Vagina (tissue), 2 donors: ENCODE measurements at regions not wholly inside any gene's neighbourhood (a gene's known extent, or its start where the extent isn't known, plus 50 kb on each side); places are given as distances from the start of the nearest gene placed in this dataset.

Experiments
- DNase-seq, 2 donors: peaks; one replicate each; pipeline ENCODE4 v3.0.0-alpha.2; 2017; ENCODE audit errors: extremely low spot score in 2 of 2
- H3K27ac ChIP-seq: fragments of 200-600 bp; sonication (generic); one replicate; pipeline ENCODE4 v1.5.1; 2019
- H3K27me3 ChIP-seq: fragments of 200-600 bp; sonication (generic); one replicate; pipeline ENCODE4 v1.5.1; 2019
- H3K36me3 ChIP-seq, 2 donors: fragments of 200-600 bp; sonication (generic); one replicate each; pipeline ENCODE4 v1.5.1; 2017 to 2019
- H3K4me1 ChIP-seq: fragments of 200-600 bp; sonication (generic); one replicate; pipeline ENCODE4 v1.5.1; 2019
- H3K4me3 ChIP-seq, 2 donors: fragments of 200-600 bp; sonication (generic); 1 replicate in 1 of 2; 2 replicates in 1 of 2; pipeline ENCODE4 v1.5.1; 2016 to 2019
- H3K9me3 ChIP-seq: fragments of 200-600 bp; sonication (generic); one replicate; pipeline ENCODE4 v1.5.1; 2019
- CTCF ChIP-seq, 3 experiments: fragments of 450-650 bp in 2 of 3; fragments of 200-600 bp in 1 of 3; sonication (generic) in 1 of 3; IDR thresholded peaks; one replicate each; pipeline ENCODE4 v1.5.1; 2017 to 2019; ENCODE audit warnings: antibody characterized with exemption in 3 of 3, mild to moderate bottlenecking in 2 of 3, moderate library complexity in 2 of 3
- POLR2A ChIP-seq, 2 donors: fragments of 450-650 bp; IDR thresholded peaks; one replicate each; pipeline ENCODE4 v1.6.1; 2017; ENCODE audit warnings: antibody characterized with exemption in 2 of 2, mild to moderate bottlenecking in 2 of 2, moderate library complexity in 2 of 2
- POLR2AphosphoS5 ChIP-seq, 2 donors: sonication (generic); formaldehyde crosslinking; IDR thresholded peaks; one replicate each; pipeline ENCODE4 v1.9.0; 2017; ENCODE audit warnings: antibody characterized with exemption in 2 of 2, mild to moderate bottlenecking in 2 of 2, low read depth in 1 of 2; ENCODE audit not compliant: insufficient read depth in 1 of 2
- intact Hi-C: fragments of 100-400 bp; cut with DNase I; formaldehyde crosslinking; loops from one replicate; pipeline ENCODE4 v1.15.1; 2023

DNA sequence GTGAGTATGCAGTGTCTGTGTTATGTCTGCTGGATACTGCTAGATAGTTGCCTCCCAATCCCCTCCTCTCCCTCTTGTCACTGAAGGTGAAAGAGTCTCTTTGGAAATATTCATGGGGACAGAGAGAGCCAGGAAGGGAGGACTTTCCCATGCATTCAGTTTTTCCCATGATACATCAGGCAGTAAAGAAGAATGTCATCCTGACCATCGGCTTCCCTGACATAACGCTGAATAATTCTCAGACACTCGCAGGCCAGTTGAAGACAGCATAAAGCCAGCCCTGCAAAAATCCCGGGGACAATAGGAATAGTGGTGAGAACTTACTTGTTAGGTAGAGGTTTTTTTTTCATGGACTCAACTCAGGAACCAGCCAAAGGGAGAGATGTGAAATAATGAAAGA lies 58.1 kb downstream of the KLF4 start:
- intact Hi-C loops = no loop called here
- H3K27ac ChIP-seq = no peak overlapping the region
- no peaks in the 10 kb centered on the region for H3K27me3 ChIP-seq
- no peaks in the 10 kb centered on the region for H3K4me1 ChIP-seq
- no peak overlapping the region for H3K4me3 ChIP-seq
- H3K36me3 ChIP-seq = no peaks in the 10 kb centered on the region
- H3K9me3 ChIP-seq = no peaks in the 10 kb centered on the region
- TF ChIP-seq CTCF (IDR thresholded peaks at IDR 0.05) (no peak), POLR2AphosphoS5 (IDR thresholded peaks at IDR 0.05; ENCODE audit: insufficient read depth in 1 of 2, low read depth in 1 of 2) (no peak), POLR2A (IDR thresholded peaks at IDR 0.05) (no peak)
- DNase-seq = no peak

GRCh38 chr9:107430071-107430470 lies 59.5 kb downstream of the KLF4 start:
- H3K27me3 ChIP-seq = no peaks in the 10 kb centered on the region
- H3K4me3 ChIP-seq = no peak overlapping the region
- intact Hi-C loops = no loop called here
- no peaks in the 10 kb centered on the region for H3K9me3 ChIP-seq
- no peak overlapping the region for H3K27ac ChIP-seq
- peaks cover 8% of the 10 kb centered on the region for H3K4me1 ChIP-seq
- no peaks in the 10 kb centered on the region for H3K36me3 ChIP-seq
- no peak for DNase-seq
- TF ChIP-seq POLR2A (IDR thresholded peaks at IDR 0.05) (no peak), POLR2AphosphoS5 (IDR thresholded peaks at IDR 0.05; ENCODE audit: insufficient read depth in 1 of 2, low read depth in 1 of 2) (no peak), CTCF (IDR thresholded peaks at IDR 0.05) (no peak)

DNA sequence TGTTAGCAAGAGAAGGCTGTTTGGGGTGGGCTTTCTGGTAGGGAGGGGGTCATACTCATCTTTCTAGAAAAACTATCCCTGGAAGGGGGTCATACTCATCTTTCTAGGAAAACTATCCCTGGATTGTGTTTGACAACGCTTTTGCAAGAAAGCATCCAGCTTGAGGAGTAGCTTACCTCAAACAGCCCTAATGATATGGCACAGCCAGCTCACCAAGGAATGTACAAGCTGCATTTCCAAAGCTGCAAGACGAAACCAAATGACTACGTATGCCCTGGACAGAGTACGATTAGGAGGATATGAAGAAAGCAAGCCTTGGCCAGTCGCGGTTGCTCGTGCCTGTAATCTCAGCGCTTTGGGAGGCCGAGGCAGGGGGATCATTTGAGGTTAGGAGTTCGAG lies 63.4 kb downstream of the KLF4 start:
- TF ChIP-seq POLR2AphosphoS5 (IDR thresholded peaks at IDR 0.05; ENCODE audit: insufficient read depth in 1 of 2, low read depth in 1 of 2) = no peak
- no peak for TF ChIP-seq POLR2A (IDR thresholded peaks at IDR 0.05)
- TF ChIP-seq CTCF (IDR thresholded peaks at IDR 0.05) = no peak
- Histone ChIP-seq H3K36me3 (no peaks in the 10 kb centered on the region), H3K9me3 (no peaks in the 10 kb centered on the region), H3K27ac (no peak overlapping the region), H3K4me1 (peaks cover 38% of the 10 kb centered on the region), H3K4me3 (no peak overlapping the region), H3K27me3 (no peaks in the 10 kb centered on the region)
- intact Hi-C loops = no loop called here
- DNase-seq = no peak

GRCh38 chr9:107425101-107426025 lies 64.2 kb downstream of the KLF4 start:
- TF ChIP-seq POLR2A (IDR thresholded peaks at IDR 0.05) (no peak), POLR2AphosphoS5 (IDR thresholded peaks at IDR 0.05; ENCODE audit: insufficient read depth in 1 of 2, low read depth in 1 of 2) (peak; percentile 87 to 89), CTCF (IDR thresholded peaks at IDR 0.05) (peak; percentile 58 to 95 (median 84))

DNA sequence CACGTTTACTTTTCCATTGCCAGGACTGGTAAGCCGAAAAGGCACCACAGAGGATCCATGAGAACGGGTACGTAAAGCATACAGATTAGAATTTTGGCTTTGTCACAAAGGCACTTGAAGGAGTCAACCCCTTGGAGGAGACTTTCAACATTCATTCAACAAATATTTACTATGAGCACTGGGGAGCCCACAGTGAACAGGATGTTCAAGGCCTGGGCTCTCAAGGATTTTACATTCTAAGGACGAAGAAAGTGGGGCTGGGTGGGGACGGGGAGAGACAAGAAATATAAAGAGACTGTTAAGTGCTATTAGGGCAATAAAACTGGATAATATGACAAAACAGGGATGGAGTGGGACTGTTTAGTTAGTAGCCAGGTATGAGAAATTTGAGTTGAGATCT lies 66.0 kb downstream of the KLF4 start:
- Histone ChIP-seq H3K36me3 (no peaks in the 10 kb centered on the region), H3K4me1 (peaks cover 38% of the 10 kb centered on the region), H3K27me3 (no peaks in the 10 kb centered on the region), H3K9me3 (no peaks in the 10 kb centered on the region), H3K4me3 (no peak overlapping the region), H3K27ac (peak overlapping the region; percentile 25)
- no peak for DNase-seq
- intact Hi-C loops = no loop called here
- TF ChIP-seq POLR2A (IDR thresholded peaks at IDR 0.05) (no peak), POLR2AphosphoS5 (IDR thresholded peaks at IDR 0.05; ENCODE audit: insufficient read depth in 1 of 2, low read depth in 1 of 2) (no peak), CTCF (IDR thresholded peaks at IDR 0.05) (no peak)

More at GRCh38 chr9:107425101-107426025, 64.2 kb downstream of the KLF4 start:
- Histone ChIP-seq H3K36me3 (no peaks in the 10 kb centered on the region), H3K9me3 (no peaks in the 10 kb centered on the region), H3K4me3 (peak overlapping the region; percentile 22 to 31), H3K27ac (peak overlapping the region; percentile 81), H3K27me3 (no peaks in the 10 kb centered on the region), H3K4me1 (peaks cover 38% of the 10 kb centered on the region)
- DNase-seq = peak in 1 of 2 donors; percentile 97
- intact Hi-C loops = no loop called here
